ENCODE measurements at regions not wholly inside any gene's neighbourhood (a gene's known extent, or its start where the extent isn't known, plus 50 kb on each side); places are given as distances from the start of the nearest gene placed in this dataset.

DNA sequence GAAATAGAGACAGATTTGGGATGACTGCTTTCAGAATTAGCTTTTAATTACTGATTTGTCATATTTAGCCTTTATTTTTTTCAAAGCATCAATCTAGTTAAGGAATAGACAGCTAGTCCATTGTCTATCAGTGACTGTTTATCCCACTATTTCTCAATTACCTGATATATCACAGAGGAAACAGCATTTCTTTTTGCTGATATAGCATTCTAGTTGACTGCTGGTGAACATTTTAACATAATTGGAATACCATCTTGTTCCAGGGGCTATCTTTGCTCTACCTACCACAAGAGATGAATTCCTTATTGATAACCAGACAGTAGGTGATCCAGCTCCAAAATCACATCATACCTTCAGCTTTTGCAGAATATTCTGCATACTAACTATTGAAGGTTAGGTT lies 982.7 kb downstream of the SQOR start:
- TF ChIP-seq TCF12 (IDR thresholded peaks at IDR 0.05; ENCODE audit: low read depth) (no peak), TAF1 (IDR thresholded peaks at IDR 0.05; ENCODE audit: low read depth) (no peak), YY1 (IDR thresholded peaks at IDR 0.05; ENCODE audit: low read depth) (no peak), RAD21 (IDR thresholded peaks at IDR 0.05; ENCODE audit: low read depth) (no peak)

DNA sequence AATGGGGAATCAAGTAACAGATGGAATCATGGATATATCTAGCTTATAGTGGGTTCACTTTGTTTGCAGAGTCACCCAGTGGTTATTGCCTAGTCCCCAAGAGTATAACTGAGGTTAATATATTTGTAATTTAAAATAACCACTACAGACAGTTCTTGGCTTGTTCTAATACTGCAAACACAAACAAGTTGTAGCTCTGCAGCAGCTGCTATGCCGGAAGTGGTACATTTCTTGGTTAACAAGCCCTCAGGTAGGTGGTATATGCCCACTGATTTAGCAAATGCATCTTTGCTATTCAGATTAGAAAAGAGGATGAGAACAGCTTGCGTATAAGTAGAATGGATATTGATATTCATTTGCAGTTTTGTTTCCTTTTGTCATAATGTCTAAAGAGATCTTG lies 984.2 kb downstream of the SQOR start:
- no peak for TF ChIP-seq TAF1 (IDR thresholded peaks at IDR 0.05; ENCODE audit: low read depth)
- TF ChIP-seq, protein P1, sequence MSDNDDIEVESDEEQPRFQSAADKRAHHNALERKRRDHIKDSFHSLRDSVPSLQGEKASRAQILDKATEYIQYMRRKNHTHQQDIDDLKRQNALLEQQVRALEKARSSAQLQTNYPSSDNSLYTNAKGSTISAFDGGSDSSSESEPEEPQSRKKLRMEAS (IDR thresholded peaks at IDR 0.05) = no peak
- TF ChIP-seq TCF12 (IDR thresholded peaks at IDR 0.05; ENCODE audit: low read depth) = no peak
- no peak for TF ChIP-seq REST (IDR thresholded peaks at IDR 0.05; ENCODE audit: low read depth)
- TF ChIP-seq NFIC (IDR thresholded peaks at IDR 0.05) = no peak
- no peak for TF ChIP-seq TEAD4 (IDR thresholded peaks at IDR 0.05)
- no peak for TF ChIP-seq EP300 (IDR thresholded peaks at IDR 0.05; ENCODE audit: borderline replicate concordance)
- TF ChIP-seq FOXM1 (IDR thresholded peaks at IDR 0.05; ENCODE audit: borderline replicate concordance, low read depth) = no peak
- TF ChIP-seq RAD21 (IDR thresholded peaks at IDR 0.05; ENCODE audit: low read depth) = no peak
- no peak for TF ChIP-seq EGR1 (IDR thresholded peaks at IDR 0.05)
- TF ChIP-seq CEBPB (IDR thresholded peaks at IDR 0.05) = no peak

GRCh38 chr15:46620392-46621013 lies 985.7 kb downstream of the SQOR start:
- no peak for TF ChIP-seq EGR1 (IDR thresholded peaks at IDR 0.05)
- TF ChIP-seq, protein P1 (IDR thresholded peaks at IDR 0.05) = no peak
- TF ChIP-seq CEBPB (IDR thresholded peaks at IDR 0.05) = no peak
- TF ChIP-seq EP300 (IDR thresholded peaks at IDR 0.05; ENCODE audit: borderline replicate concordance) = no peak
- TF ChIP-seq CREB1 (IDR thresholded peaks at IDR 0.05; ENCODE audit: low read depth) = no peak
- no peak for TF ChIP-seq TEAD4 (IDR thresholded peaks at IDR 0.05)
- TF ChIP-seq TAF1 (IDR thresholded peaks at IDR 0.05; ENCODE audit: low read depth) = no peak
- TF ChIP-seq NFIC (IDR thresholded peaks at IDR 0.05) = no peak
- no peak for TF ChIP-seq ZBTB7A (IDR thresholded peaks at IDR 0.05; ENCODE audit: low read depth)
- TF ChIP-seq, protein P2, sequence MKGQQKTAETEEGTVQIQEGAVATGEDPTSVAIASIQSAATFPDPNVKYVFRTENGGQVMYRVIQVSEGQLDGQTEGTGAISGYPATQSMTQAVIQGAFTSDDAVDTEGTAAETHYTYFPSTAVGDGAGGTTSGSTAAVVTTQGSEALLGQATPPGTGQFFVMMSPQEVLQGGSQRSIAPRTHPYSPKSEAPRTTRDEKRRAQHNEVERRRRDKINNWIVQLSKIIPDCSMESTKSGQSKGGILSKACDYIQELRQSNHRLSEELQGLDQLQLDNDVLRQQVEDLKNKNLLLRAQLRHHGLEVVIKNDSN (IDR thresholded peaks at IDR 0.05) = no peak

- TF ChIP-seq EGR1 (IDR thresholded peaks at IDR 0.05) (no peak), TAF1 (IDR thresholded peaks at IDR 0.05; ENCODE audit: low read depth) (no peak), TCF12 (IDR thresholded peaks at IDR 0.05; ENCODE audit: low read depth) (no peak), REST (IDR thresholded peaks at IDR 0.05; ENCODE audit: low read depth) (no peak), YY1 (IDR thresholded peaks at IDR 0.05; ENCODE audit: low read depth) (no peak), FOXM1 (IDR thresholded peaks at IDR 0.05; ENCODE audit: borderline replicate concordance, low read depth) (no peak), RAD21 (IDR thresholded peaks at IDR 0.05; ENCODE audit: low read depth) (no peak), TEAD4 (IDR thresholded peaks at IDR 0.05) (no peak), NFIC (IDR thresholded peaks at IDR 0.05) (no peak), EP300 (IDR thresholded peaks at IDR 0.05; ENCODE audit: borderline replicate concordance) (no peak), ZBTB7A (IDR thresholded peaks at IDR 0.05; ENCODE audit: low read depth) (no peak), CEBPB (IDR thresholded peaks at IDR 0.05) (no peak), CREB1 (IDR thresholded peaks at IDR 0.05; ENCODE audit: low read depth) (no peak)
- TF ChIP-seq, protein P2 (IDR thresholded peaks at IDR 0.05) = no peak
- TF ChIP-seq, protein P1 (IDR thresholded peaks at IDR 0.05) = no peak
Measured at GRCh38 chr15:46622851-46623250, 988.0 kb downstream of the SQOR start.

DNA sequence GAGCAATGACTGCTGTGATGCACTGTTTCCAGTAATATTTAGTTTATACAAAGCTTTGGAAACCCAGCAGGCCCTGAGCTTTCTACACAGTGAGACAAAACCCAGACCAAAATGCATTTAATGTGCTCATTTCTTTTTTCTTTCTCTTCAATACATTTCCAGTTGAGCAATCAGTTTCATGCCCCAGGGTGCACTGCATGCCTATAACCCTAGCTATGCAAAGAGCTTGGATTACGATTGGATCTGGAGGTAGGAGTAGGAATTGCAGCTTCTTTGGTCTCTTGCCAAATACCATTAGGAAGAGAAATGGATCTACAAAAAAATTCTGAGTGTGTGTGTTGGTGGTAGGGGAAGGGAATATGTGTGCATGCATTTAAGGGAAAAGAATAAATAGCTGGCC lies 1001.4 kb downstream of the SQOR start:
- TF ChIP-seq FOXM1 (IDR thresholded peaks at IDR 0.05; ENCODE audit: borderline replicate concordance, low read depth) (no peak), TAF1 (IDR thresholded peaks at IDR 0.05; ENCODE audit: low read depth) (no peak), CREB1 (IDR thresholded peaks at IDR 0.05; ENCODE audit: low read depth) (no peak), NFIC (IDR thresholded peaks at IDR 0.05) (no peak), EP300 (IDR thresholded peaks at IDR 0.05; ENCODE audit: borderline replicate concordance) (no peak), TEAD4 (IDR thresholded peaks at IDR 0.05) (no peak), ZBTB7A (IDR thresholded peaks at IDR 0.05; ENCODE audit: low read depth) (no peak), EGR1 (IDR thresholded peaks at IDR 0.05) (no peak), YY1 (IDR thresholded peaks at IDR 0.05; ENCODE audit: low read depth) (no peak), CEBPB (IDR thresholded peaks at IDR 0.05) (no peak), RAD21 (IDR thresholded peaks at IDR 0.05; ENCODE audit: low read depth) (no peak), TCF12 (IDR thresholded peaks at IDR 0.05; ENCODE audit: low read depth) (no peak), REST (IDR thresholded peaks at IDR 0.05; ENCODE audit: low read depth) (no peak)
- TF ChIP-seq, protein P1 (IDR thresholded peaks at IDR 0.05) = no peak
- TF ChIP-seq, protein P2 (IDR thresholded peaks at IDR 0.05) = no peak
